NOMO-1 treated with dmso at 0.1 percent for 144 hours (cell line): ENCODE measurements at regions not wholly inside any gene's neighbourhood (a gene's known extent, or its start where the extent isn't known, plus 50 kb on each side); places are given as distances from the start of the nearest gene placed in this dataset.

ENCODE experiments used
- DNase-seq: peaks from one replicate; lab custom pipeline; 2025; ENCODE audit not compliant: unreplicated experiment; lab: John Stamatoyannopoulos, UW

DNA sequence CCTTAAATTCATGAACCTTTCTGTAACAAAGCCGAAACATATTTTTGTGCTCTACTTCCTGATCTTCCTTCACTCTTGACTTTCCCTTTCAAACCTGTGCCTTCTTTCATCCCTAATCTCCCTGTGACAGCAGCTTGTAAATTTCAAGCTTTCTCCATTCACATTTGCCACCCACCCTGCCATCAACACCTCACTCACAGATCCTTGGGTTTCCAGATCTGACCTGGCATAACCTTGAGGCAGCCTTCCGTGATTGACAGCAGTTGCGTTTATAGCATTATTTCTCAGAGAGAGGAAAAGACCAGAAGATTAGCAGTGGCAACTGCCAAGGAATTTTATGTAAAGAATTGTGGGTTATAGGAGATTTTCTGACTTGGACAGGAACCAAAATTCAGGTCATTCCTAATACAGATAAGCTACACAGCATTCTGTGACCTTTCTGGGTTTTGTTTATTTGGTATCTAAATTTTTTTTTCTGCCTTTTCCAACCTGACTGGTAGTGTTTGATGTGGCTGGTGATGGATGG is 260.0 kb downstream of the NR2F1-AS1 start:
- no peak for DNase-seq

DNA sequence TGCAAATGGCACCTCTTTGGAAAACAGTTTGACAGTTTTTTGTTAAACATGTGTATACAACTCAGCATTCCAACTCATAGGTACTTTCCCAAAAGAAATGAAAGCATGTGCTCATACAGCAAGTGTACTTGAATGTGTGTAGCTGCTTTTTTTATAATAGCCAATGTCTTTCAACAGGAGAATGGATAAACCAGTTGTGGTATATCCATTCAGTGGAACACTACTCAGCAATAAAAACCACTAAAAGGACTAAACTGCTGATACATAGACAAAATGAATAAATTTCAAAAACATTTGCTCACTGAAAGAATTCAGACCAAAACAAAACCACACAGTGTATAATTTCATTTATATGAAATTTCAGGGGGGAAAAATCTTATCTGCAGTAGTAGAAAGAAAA is 267.3 kb downstream of the NR2F1-AS1 start:
- no peak for DNase-seq

DNA sequence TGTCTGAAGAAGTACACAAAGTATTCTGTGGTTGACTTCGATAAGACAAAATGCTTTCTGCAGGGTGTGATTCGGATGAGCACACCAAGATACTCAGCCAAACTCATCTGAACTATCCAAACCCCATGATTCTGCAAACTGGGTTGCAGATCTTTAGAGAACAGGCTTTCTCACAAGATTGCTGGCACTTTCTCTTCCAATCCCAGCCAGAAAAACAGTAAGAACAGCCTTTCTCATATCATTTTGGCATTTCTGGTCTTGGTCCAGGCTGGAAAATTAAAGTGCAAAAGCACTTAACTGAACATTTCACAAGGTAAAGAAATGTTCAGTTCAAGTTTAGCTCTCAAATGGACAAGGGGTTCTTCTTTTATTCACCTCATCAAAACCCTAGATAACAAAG is 269.1 kb downstream of the NR2F1-AS1 start:
- no peak for DNase-seq

DNA sequence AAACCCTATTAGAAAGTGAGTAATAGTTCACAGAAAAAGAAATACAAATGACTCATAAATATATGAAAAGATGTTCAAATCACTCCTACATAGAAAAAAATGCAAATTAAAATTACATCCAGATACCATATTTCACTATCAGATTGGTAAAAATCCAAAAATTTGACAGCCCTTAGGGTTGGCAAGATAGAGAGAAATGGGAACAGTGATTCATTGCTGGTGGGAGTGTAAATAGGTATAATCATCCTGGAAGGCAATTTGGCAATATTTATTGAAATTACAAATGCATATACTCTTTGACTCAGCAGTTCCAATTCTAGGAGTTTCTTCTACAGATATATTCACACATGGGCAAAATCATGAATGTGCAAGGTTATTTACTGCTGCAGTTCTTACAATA is 273.5 kb downstream of the NR2F1-AS1 start:
- DNase-seq, result no peak

DNA sequence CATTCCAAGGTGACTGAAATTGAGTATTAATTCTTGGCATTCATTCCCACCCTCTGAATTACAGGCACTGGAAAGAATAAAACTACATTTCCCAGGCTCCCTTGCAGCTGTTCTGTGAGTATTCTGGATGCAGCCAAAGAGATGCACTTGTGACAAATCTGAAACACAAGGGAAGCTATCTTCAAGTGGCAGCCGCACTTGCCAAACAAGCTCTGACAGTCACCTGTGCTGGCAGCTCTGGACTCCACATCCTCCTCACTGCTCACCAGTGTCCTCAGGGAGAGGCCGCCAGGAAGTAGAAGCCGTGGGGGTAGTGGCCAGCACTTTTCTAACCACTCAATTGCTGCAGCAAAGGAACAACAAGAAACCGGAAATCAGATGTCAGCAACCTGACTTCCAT is 275.0 kb downstream of the NR2F1-AS1 start:
- DNase-seq, result no peak

DNA sequence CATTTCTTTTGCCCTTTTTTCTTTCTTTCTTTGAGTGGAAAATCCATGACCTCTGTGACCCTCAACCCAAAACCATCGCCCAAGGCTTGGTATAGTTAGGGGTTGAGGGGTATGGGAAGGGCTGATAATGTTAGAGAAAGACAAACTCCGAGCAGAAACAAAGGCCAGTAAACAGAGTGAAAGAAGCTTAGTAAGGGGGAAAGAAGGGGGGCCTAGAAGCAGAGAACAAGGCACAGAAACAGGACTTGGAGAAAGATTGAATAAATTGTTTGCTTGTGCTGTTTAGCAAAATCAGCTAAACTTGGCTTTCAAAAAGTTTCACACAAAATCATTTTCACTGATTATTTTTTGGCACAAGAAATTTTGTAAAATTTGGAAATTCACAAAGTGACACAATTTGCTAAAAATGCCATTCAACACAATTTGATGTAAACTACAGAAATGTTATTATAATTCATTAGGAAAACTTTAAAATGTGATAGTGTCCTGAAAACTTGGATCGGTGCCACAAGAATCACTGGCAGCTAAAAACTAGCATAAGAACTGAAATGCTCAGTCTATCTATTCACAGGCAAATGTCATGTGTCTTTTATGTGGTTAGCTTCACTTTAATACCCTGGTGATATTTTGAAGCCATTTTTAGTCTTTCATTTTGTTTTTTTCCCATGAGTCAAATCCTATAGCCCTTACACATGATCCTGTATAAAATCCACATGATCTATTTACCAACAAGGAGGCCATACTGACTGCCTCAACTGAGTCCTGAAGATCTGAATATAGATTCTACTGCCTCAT is 276.4 kb downstream of the NR2F1-AS1 start:
- DNase-seq, result no peak

DNA sequence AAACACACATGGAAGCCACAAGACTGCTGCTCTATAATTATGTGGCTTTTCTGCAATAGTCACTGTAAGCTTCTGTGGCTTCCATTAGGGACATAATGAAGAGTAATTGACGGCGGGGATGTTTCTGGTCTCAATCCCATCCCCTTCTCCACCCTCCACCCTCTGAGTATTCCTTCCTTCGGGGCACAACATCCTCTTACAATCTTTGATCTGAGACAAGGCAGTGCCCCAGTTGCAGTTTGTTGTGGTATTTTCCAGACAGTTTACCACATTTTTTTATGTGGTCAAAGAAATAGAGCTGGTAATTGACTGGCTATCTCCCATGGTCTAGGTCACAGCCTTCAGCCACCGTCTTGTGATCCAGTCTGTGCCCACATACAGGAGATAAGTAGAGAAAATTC is 277.7 kb downstream of the NR2F1-AS1 start:
- DNase-seq, result no peak

DNA sequence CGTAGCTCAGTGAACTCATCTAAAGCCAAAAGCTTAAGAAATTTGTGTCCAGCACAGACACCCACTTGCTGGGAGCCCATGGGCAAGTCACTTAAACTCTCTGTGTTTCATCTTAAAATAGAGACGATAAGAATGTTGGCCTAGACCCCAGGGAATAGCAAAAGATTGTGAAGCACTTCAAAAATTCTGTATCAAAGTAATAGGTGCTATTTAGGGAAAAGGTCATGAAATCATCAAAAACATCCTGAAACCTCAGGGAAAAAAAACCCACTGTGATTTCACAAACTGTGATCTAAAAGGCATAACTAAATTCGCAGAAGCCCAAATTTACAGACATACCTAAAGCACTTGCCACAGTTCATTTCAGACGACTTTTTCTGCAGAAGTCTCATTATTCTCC is 278.3 kb downstream of the NR2F1-AS1 start:
- DNase-seq, result no peak

DNA sequence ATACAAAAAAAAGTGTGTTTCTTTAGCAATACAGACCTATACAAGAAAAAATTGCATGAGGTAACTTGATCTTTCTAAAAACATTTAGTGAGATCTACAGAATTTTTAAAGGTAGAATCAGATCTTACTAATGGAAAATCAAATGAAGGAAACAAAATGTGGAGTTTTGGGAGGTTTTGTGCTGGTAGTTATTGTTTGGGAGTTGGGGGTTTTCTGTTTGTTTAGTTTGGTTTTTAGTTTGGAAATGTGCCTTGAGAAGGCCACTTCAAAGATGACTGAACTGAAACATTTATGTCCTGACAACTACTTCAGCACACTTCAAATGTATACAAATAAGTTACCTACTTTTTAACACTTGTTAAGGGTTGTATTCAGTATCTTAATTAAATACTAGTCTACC is 280.1 kb downstream of the NR2F1-AS1 start:
- no peak for DNase-seq

DNA sequence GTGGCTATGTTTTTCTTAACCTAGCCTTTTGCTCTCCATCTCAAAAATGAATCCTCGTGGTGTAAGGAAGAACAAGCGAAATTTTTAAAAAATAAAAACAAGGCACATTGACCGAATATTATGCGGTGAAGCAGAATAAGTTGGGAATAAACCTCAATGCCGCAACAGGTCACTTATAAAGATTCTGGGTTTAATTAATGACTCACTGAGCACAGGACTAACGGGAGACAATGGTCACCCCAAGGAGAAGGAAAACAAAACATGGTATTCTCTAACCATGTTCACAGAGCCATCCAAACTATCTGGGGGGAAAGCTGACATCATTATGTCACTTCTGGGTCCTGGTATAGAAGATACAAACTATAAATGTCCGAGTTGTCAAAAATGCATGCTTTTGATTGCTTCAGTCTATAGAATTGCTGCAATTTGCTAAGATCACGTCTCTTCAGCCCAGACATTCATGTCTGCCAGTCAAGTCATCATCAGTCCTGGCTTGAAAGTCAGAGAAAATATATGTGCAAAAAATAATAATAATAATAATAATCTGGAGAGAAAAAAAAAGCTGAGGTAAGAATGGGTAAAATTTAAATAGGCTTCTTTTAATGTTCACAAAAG is 280.6 kb downstream of the NR2F1-AS1 start:
- DNase-seq, result no peak

DNA sequence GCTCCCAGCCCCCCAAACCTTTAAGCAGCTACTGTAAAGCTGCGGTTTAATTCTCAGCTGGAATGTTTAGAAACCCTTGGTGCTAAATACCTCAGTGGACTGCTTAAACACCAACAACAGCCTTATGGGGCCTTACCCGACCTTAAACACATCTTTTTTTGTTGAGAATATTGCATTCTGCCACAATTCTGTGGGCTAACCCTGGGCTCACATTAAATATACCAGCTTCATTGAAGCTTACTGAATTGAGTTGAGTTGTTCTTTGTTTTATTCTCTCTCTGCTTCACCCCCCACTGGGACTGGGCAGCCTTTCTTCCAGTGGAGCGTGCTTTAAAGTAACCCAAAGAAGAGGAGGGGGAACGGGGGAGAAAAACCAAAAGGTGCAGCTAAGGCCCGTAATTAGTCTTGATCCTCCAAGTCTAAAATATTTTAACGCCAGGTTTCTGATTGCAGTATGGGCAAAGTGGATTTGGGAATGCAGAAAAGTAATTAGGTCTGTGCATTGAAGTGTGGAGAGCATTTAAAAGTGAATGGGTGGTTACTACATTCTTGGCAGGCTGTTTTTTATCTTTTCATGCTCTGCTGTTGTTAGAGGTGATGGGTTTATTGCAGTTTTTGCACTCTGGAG is 281.2 kb downstream of the NR2F1-AS1 start:
- DNase-seq, result no peak

DNA sequence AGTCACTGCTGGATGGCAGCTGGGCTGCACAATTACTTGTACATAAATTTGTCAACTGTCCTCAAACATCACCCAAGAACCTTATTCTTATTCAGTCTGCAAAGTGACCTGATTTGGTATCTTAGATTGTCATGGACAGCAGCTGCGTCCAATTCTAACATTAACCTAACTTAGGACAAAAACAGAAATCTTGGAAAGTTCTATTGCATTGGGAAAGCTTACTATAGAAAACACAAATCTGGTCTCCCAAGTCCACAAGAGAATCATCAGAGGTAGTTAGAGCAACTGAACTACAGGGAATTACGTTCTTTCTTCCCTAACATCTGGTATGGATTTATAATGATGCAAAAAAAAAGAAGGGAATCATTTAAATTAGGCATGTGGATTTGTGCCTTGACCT is 283.9 kb downstream of the NR2F1-AS1 start:
- DNase-seq, result no peak

DNA sequence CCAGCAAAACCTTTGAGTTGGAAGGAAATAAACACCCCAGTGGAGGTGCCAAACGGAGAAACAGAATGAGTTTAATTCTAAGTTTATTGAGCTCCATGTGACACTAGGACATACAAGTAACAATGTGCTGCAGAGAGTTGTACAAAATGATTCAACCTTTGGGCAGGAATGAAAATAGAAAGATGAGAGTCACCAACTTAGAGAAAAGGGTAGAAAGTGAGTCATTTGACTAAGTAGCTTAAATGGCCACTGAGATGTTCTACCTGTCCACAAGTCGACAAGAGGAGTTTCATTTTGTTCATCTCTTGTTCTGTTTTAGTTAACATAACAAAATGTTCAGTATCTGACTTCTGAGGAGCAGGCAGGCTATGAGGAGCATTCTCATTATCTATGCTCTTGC is 284.7 kb downstream of the NR2F1-AS1 start:
- DNase-seq, result no peak

DNA sequence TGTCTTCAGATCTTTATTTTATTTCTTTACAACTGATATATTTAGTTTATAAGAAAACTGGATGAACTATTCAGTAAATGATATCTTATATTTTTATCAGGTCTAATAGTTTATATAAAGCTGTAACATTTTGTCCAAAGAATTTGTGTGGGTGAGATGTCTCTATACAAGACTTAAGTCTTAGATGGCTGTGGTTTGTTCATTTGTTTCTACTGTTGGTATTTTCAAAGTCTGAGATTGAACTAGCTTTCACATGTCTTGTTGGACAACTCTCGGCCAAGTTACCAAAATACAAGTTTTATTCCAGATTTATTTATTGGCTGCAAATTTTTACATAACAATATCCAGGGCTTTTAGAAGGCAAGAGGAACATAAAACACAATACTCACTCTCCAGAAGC is 286.0 kb downstream of the NR2F1-AS1 start:
- no peak for DNase-seq

DNA sequence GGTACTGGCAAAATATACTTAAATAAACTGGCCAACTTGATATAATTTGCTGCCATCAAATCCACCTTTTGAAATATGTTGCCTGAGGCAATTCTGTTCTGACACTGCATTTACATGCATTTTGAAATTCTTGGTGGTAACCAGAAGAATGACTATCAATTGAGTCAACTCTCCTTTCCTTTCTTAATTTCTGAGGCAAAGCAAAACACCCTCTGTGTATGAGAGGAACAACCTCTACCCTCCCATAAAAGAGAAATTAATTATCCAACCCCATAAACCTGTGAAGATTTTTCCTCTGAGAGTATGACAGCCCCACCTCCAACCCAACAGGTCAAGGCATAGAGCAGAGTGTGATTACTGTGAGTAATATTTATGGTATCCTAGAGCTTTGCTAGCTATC is 286.8 kb downstream of the NR2F1-AS1 start:
- DNase-seq, result no peak

DNA sequence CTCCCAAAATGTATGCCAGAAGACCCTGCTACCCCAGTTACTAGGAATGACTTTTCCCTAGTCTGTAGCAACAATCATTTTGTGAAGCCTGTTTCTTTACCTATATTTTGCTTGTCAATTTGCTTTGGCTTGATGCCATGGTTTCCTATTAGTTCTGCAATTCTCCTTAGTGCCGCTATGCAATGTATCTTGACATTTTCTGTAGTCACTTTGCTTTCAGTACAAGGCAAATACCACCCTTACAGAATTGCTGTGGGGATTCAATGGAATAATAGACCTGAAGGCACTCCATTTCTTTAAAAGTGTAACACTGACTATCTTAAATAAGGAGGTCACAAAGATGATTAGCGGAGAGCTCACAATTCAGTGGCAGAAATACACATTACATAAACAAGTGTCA is 291.1 kb downstream of the NR2F1-AS1 start:
- no peak for DNase-seq

DNA sequence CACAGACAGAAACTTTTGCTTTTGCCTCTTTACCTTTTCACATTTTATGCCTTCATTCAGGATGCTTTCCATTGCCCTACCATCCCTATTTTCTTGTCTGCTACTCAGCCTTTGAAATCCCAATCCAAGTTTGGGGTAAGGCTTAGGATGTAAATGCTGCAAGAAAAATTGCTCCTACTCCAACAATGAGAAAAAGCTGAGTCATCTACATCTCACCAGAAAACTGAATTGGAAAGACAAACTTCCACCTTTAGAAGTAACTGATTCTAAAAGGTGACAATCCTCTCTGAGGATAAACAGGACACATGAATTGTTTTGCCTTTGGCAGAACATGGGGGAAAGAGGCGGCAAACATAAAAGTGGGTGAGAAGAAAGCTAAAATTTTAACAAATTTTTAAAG is 295.6 kb downstream of the NR2F1-AS1 start:
- DNase-seq, result no peak

DNA sequence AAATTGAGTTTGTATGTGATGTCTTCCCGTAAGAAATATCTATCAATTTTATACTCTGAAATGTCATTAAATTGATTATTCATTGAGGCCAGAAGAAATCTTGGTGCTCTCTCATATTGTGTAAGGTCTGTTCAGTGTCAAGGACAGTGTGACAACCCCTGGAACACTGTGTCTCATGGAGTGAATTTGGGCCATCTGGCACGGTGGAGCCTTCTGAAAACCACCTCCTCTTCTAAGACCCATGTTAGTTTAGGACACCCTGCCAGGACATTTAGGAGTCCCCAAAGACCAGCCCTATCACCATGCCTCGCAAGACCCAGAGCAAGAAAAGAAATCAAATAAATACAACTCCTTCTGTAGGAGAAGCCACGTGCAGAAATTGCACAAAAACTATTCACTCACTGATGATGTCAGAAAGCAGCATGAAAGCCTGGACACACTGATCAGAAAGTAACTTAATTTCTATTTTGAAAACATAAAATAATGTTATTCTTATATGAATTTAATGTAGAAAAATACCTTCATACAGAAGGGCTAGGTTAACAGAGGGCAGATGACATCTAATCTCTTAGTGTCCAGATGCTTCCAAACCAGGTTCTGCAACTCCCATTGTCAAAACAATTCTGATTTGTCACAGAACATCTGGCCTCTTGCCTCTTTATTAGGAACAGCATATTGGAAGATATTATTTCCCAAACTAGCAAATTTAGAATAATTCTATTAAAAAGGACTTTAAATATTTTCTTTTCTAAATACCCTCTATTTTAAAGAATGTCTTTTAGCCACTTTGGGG is 298.8 kb downstream of the NR2F1-AS1 start:
- DNase-seq, result no peak

DNA sequence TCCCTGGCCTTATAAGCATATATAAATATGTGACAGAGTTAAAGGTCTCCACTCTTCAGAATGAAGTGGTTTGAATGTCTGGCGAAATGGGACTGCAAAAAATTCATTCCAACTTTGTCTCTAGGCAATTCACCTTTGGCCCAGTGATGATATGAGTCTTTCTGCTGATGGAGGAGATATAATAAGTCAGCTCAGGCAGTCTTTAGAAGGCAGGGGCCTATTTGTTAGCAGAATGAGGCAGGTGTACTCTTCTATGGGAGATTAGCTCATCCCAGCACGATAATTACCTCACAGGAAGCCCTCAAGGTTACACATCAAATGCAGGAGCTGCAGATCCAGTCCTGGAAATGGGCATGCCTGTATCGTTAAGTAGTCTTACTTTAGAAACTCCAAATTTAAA is 300.5 kb downstream of the NR2F1-AS1 start:
- no peak for DNase-seq

DNA sequence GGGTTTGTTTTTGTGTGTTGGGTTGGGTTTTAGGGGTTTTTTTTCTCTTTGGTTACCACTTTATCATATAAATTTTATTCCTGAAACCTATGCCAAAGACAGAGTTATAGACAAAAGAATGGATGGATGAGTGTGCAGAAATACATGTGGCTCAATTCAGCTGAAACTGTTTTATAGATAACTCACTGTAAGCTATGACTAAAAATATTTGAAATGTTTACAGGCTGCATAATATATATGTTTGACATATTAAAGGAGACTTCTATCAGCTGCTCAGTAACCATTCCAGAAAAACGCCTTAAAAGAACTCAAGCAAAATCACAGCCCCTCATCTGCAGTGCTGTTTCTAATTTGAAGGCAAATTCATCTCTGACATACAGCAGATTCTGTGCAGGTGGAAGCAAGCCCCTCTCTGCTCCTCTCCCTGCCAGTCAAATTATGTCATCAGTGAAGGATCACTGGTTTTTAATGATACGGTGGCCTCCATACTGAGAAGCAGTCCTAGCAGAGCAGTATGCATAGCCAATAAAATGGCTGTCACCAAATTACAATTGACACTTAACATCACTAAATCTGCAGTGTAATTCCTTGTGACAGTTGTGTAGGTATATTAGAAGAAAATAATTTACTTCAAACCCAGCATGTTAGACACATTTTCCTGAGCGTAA is 301.6 kb downstream of the NR2F1-AS1 start:
- DNase-seq, result no peak

DNA sequence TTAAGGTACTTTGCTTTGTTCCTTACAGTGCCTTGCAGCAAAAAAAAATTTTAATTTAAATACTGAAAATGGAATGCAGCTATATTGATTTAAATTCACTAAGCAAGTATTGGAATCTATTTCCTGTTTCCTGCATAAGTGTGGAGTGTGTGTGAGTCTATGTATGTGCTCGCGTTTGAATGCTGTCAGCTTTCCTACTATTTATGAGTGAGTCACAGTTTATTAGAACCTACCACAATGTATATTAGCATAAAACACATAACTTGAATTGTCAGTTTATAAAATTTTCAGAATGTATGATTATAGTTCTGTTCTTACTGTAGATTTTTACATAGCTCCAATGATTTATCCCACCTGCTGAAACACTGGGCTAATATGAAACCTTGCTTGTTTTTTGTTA is 302.1 kb downstream of the NR2F1-AS1 start:
- no peak for DNase-seq
